HG02623 (cell line): ENCODE measurements at regions not wholly inside any gene's neighbourhood (a gene's known extent, or its start where the extent isn't known, plus 50 kb on each side); places are given as distances from the start of the nearest gene placed in this dataset.
A peak's percentile ranks its signal among the peaks of the same experiment; 100 is the strongest.

Experiments
- ATAC-seq: cut with Tn5 transposase; IDR thresholded peaks from one replicate; pipeline ENCODE4 v1.9.1; 2021; ENCODE audit warnings: moderate library complexity; ENCODE audit not compliant: unreplicated experiment

GRCh38 chr6:110033101-110033500 is 55.0 kb downstream of the GPR6 start:
- ATAC-seq = no peak

GRCh38 chr6:110033749-110034666 is 55.9 kb downstream of the GPR6 start:
- no peak for ATAC-seq

- ATAC-seq = no peak
These were observed 56.5 kb downstream of the GPR6 start for GRCh38 chr6:110034667-110035036.

- no peak for ATAC-seq
These were observed 57.2 kb downstream of the GPR6 start for GRCh38 chr6:110035321-110035720.

DNA sequence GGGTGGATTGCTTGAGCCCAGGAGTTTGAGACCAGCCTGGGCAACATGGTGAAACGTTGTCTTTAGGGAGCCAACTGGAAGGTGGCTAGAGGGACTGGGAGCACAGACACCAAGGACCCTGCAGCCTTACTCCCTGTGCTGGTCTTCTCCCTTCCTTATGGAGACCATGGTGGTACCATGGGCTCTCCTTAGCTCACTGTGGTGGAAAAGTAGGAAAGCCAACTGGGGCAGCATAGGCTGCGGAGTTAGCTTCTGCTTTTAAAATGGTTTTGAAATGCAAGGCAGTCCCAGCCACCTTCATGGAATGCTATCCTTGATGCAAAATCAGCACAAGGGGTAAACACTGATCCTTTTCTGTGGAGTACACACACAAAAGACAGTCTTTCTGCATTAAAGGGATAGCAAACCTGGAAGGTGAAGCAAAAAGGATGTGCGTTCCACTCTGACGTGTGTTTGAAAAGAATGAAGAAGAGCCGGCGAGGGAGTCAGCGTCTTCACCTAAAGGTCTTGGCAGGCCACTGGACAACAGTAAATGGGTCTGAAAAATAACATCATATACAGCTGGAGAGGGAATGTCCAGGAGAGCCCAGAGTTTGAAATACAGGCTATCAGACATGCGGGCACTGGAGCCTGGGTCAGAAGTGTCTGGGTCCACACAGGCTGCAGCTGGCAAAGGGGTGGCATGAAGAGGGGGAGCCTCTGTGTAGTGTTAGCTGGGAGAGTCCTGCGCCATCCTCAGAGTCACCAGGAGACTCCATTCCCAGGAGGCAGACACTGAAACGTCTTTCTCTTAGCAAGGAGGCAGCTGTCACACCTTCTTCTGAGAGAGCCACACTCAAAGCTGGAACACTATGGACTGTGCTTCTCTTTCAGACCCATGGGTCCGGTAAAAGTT is 58.5 kb downstream of the GPR6 start:
- ATAC-seq = no peak

DNA sequence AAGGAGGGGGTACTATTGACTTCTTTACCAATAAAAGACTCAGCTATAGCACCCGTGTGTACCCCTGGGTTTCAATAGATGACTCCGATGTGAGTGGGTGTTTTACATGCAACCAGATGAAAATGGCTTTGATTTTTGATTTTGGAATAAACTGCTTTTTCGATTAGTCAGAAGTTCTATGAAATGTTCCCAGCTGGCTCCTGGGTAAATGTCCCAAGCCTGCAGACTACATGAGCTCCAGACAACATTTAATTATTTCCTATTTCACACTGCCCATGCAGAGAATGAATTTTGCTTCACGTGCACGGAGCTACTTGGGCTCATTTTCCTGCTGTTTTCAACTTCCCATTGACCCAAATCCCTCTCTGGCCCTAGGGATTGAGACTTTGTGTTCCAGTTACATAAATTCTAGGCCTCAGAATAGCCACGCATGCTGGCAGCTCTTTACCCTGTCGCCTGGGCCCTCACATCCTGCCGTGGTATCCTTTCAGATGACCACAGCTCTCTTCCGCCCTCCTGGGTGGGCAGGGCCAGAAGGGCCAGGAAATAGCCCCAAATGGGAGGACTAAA is 59.7 kb downstream of the GPR6 start:
- ATAC-seq = no peak

- ATAC-seq = peak; percentile 70
These were observed 61.4 kb downstream of the GPR6 start for GRCh38 chr6:110039364-110039980.

- peak; percentile 50 for ATAC-seq
These were observed 61.9 kb downstream of the GPR6 start for GRCh38 chr6:110039981-110040383.

- ATAC-seq = no peak
These were observed 62.6 kb downstream of the GPR6 start for GRCh38 chr6:110040716-110041115.

DNA sequence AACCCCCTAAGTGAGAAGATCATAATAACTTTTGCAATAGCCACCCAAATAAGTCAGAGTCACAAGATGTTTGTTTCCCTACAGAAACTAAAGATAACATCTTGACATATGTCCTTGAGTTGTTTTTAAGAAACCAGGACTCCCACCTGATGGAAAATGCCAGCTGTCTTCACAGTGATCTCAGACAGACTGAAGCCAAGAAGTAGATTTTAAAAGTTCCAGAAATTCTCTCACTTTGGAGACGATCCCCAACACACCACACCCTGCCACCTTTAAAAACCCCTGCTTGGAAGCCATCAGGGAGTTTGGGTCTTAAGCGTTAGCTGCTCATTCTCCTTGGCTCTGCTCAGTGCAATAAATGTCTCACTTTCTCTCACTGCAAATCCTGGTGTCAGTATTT is 63.0 kb downstream of the GPR6 start:
- ATAC-seq = no peak

DNA sequence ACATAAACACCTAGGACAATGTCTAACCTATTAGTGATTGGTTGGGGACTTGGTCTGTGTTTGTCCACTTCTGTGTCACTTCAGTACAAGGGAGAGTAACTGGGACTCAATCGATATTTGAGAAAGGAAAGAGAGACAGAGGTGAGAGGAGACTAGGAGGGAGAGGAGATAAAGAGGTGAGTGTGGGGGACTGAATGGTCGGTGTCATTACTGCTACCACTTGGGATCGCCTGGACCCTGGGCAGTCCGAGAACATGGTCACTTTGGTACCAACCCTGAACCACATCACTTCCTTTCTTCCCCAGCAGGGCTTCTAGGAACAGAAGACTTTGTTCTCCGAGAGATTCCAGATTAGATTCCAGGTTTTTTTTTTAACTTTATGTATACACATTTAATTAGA is 63.7 kb downstream of the GPR6 start:
- ATAC-seq = no peak

- ATAC-seq = no peak
These were observed 64.7 kb downstream of the GPR6 start for GRCh38 chr6:110042670-110043296.

DNA sequence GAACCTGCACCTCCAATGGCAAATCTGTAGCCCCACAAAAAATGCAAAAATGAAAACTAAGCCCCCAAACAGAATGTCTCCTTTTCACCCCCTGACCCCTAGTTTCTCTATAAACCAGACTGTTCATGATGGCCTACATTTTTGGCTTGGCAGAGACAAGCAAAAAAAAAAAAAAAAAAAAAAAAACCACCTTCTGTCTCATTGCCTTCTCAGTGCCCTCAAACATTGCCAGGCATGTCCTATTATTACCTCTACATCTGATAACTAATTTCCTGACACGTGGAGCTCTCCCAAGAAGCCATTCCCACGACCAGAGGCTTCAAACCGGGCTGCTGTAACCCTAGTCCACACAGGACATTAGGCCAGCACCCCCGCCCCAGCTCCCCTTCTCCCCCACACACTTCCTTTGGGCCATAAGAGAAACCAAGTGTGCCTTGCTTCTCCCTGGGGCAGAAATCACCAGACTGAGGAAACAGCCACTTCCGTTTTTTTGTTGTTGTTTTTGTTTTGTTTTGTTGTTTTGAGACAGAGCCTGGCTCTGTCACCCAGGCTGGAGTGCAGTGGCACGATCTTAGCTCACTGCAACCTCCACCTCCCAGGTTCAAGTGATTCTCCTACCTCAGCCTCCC is 65.4 kb downstream of the GPR6 start:
- ATAC-seq = no peak

GRCh38 chr6:110044096-110044495 is 66.0 kb downstream of the GPR6 start:
- no peak for ATAC-seq

DNA sequence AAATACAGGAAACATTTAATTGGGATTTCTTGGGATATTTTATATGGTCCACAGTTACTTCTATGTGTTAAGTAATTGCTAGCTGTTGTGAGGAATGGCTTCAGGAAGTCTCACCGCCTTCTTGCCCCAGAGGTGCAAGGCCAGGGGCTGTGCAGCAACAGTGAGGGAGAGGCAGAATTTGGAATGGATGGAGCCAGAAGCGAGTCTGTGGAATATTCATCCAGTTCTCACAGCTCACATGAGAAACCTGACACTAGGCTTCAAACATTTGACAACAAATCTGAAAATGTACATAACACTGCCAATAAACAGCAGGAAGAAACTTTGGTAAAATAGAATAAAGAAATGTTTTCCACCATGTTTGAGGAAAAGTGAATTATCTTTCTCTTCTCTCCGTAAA is 66.5 kb downstream of the GPR6 start:
- ATAC-seq = no peak

DNA sequence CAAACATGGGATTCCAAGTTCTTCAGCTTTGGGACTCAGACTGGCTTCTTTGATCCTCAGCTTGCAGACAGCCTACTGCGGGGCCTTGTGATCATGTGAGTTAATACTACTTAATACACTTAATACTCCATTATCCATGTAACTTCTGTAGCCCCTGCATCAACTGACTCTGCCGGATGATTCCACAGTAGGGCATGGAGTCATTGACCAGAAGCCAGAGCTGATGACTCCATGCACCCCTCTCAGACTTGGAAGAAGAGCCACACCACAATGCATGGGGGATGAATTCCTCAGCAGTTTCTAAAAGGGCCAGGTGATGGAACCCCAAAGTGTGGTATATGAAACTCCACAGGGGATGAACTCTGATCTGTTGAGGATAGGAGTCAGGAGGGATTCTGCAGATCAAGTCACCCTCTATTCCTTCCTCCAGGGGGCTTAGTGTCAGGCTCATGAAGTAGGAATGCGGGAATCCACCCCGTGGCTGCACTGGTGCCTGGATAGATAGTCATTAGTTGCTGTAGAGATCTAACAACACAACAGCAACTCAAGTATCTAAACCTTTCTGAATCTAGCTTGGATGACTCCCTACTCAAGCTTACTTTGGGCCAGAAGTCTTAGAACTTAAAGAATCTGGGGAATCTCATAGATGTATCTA is 70.2 kb downstream of the GPR6 start:
- ATAC-seq = no peak

DNA sequence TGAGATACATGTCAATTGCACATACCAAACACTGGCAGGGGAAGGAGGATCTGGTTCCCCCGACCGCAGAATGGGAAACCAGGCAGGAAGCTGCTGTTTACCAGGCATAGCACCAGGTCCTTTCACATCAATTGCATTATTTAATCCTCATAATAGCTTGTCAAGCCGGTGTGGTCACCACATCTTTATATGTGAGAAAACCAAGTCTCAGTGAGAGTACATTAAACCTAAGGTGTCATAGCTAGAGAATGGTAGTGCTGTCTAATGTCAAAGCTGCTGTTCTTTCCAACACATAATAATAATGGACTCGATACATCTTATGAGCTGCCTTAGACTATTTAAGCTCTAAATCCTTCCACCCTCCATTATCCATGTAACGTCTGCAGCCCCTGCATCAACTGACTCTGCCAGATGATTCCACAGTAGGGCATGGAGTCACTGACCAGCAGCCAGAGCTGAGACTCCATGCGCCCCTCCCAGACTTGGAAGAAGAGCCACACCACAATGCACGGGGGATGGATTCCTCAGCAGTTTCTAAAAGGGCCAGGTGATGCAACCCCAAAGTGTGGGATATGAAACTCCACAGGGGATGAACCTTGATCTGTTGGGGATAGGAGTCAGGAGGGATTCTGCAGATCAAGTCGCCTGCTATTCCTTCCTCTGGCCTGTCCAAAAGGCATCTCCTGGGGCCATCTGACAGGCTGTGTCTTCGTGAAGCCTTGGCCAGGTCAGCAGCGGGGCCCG is 71.8 kb downstream of the GPR6 start:
- ATAC-seq = no peak
